ENCODE measurements at regions not wholly inside any gene's neighbourhood (a gene's known extent, or its start where the extent isn't known, plus 50 kb on each side); places are given as distances from the start of the nearest gene placed in this dataset.
A peak's percentile ranks its signal among the peaks of the same experiment; 100 is the strongest.

DNA sequence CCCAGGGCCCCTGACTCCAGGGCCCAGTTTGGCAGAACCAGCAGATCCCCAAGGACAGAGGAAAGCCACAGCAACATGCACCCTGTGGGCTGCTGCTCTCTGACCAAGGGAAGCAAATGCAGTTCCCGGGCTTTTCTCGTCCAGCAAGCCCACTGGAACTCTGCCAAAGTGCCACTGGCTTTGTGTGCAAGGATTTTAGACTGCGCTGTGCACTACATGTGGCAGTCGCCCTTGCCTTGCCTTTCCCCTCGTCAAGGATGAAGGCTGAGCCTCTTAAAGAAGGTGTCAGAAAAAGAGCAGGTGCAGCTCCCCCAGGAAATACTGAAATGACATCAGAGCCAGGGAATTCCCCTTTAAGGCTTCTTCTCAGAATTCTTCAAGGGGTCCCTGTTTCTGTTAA is 199.2 kb downstream of the TFCP2L1 start:
- DNase-seq, result no peak

DNA sequence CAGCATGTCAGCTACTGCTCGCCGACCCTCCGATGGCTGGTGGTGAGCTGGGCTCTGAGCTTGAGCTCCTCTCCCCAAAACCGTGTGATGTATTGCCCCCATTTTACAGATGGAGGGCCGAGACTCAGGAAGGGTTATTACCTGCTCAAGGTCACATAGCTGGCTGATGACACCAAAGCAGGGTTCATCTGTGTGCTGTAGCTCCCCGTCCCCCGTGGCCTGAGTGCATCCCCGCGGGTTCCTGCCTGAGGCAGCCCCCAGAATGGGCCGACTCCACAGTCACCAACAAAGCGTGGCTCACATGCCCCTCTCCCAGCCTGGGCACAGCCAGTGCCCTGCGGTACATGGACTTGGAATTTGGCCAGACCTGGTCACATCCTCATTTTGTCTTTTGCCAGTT is 198.6 kb downstream of the TFCP2L1 start:
- no peak for DNase-seq

DNA sequence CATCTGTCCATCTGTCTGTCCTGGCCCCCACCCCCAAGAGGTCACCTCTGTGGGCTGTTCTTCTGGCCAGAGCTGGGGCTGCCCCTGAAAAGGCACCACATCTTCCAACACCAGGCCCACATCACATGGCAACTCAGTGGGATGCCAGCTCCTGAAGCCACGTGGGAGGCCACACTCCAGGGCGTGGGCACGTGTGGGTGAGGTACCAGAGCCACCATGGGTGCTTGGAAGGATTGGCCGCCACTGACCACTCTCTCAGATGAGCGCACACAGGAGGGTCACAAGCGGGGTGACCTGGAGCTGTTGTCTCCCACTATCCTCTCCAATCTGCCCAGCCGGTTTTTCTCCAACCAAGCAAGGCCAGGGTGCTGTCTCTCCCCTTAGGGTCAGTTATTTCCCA is 197.9 kb downstream of the TFCP2L1 start:
- no peak for DNase-seq

DNA sequence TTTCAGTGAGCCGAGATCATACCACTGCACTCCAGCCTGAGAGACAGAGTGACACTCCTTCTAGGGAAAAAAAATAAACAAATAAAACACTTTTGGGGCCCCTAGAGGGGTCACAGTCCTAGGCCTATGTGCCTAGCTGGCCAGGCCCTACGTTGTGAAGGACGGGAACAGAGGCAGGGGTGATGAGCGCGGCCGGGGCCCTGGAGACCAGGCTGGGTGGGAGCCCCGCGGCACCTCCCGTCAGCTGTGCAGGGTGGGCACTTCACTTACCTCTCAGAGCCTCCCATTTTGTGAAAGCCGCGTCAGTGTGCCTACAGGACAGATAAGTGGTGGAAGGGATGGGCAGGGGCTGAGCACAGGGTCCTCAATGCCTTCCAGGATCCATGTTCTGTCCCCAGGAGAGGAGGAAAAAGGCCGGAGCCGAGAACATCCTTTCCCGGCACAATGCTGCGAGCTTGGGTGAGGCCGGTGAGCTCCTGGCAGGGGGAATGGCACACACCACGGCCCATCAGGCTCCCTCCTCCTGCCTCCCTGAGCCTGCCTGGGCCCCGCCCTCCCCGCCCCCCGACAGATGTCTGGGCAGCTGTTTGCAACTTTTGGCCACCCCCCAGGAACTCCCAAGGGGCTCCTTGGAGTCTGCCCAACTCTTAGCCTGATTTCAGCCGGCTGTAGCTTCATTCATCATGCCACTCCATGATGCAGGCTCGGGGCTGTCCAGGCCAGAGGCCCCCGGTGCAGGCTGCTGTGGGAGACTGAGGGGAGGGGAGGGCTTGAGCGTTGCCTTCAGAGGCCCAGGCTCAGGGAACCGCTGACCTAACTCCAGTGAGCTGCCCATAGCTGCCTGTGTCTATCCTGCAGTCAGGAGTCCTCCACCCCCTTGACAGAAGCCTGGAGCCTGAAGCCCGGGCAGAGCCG is 196.5 kb downstream of the TFCP2L1 start:
- peak; percentile 64 for DNase-seq

DNA sequence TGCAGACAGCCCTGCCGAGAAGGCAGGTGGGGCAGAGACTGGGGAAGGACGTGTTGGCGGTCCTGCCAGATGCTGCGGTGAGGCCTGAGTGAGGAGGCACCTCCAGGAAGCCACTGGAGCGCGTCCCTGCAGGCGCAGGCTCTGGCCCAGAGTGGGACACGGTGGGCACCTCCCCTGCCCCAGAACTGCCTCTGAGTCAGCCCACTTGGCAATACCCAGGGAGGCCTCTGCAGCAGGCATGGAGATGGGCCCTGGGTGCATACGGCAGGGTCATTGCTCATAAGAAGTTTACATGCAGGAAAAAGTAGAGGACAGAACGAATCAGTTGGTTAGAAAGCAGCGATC is 195.9 kb downstream of the TFCP2L1 start:
- no peak for DNase-seq

DNA sequence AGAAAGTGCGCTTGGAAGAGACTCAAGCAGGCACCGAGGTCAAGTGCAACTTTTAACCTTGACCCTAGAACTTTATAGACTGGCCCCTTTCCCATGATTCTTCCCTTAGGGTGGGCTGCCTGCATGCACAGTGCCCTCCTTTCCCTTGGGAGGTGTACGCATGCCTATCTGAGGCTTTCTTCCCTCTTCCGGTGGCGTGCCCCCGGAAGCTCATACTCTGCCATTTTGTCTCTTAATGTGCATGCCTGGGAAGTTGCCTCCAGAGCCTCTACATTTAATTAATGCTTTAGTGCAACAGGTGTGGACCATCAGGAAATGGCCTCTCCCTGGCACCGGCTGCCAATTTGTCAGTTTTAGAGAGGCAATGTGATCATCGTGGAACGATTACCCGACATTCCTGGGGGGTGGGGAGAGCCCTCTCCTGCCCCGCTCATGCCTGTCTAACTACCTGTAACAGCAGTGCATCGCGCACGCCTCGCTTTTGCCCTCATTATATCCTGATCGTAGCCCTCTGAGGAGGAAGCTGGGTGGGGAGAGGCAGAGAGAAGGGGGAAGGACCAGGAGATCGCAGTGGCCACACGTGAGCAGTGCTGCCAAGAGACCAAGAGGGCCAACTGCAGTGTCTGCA is 194.8 kb downstream of the TFCP2L1 start:
- no peak for DNase-seq

DNA sequence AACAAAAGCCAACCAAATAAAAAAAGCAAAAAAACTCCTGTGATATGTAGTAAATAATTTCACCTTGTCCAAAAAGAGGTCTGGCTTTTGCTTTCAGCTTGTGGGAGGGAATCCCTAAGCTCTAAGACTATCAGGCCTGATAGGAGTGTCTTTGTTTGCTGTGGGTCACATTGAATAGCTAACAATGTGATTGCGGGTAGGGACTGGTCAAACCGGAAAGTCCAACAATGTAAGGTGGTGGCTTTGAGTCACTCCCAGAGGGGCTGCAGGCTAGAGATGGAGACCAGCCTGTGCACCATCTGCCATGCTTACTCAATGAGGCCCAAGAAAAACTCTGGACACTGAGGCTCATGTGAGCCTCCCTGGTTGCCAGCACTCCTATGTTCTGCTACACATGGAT is 192.9 kb downstream of the TFCP2L1 start:
- no peak for DNase-seq

DNA sequence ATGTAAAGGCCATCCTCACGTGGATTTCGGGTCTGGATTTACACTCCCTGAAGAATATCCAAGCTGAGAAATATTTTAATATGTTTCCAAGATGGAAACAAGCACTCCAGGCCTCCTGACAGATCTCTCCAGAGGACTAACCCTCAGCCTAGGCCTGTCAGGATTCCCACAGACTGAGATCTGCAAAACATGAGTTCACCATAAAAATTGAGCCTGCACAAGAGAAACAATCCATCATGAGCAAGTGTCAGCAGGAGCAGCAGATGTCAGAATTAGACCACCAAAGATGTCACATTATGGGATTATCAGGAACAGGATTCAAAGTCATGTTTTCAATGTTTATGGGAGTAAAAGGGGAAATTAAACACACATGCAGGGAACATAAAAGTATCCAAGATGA is 191.3 kb downstream of the TFCP2L1 start:
- no peak for DNase-seq

DNA sequence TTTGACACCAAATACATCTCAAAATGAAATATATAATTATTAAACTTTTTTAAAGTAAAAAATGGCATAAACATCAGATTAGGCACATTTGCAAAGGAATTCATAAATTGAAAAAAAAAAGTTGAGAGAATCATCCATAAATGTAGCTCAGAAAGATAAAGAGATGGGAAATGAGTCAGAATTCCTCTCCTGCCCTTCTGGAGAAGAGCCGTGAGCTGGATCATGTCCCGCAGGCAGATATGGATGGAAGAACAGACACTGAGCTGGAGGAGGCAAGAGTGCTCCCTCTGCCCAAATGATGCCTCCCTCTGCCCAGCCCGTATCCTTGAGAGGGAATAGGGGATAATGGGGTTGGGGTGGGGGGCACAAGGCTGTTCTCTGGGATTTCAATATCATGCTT is 190.9 kb downstream of the TFCP2L1 start:
- DNase-seq, result no peak

DNA sequence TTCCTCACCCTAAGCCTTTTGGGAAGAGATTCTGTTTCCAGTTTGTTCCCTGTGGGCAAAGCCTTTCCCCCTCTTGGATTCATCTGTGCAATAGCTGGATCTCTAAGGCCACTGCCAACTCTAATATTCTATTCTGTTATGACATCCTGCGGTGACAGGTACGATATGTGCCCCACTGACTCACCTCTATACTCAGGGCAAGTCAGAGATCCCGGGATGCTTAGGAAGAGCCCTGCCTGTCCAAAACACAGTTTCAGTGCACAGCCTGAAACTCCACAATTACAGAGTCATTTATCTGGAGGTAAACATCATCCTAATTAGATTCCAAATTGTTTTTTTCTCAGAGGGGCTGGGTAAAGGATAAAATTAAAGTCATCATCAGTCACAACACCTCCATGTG is 190.2 kb downstream of the TFCP2L1 start:
- no peak for DNase-seq

DNA sequence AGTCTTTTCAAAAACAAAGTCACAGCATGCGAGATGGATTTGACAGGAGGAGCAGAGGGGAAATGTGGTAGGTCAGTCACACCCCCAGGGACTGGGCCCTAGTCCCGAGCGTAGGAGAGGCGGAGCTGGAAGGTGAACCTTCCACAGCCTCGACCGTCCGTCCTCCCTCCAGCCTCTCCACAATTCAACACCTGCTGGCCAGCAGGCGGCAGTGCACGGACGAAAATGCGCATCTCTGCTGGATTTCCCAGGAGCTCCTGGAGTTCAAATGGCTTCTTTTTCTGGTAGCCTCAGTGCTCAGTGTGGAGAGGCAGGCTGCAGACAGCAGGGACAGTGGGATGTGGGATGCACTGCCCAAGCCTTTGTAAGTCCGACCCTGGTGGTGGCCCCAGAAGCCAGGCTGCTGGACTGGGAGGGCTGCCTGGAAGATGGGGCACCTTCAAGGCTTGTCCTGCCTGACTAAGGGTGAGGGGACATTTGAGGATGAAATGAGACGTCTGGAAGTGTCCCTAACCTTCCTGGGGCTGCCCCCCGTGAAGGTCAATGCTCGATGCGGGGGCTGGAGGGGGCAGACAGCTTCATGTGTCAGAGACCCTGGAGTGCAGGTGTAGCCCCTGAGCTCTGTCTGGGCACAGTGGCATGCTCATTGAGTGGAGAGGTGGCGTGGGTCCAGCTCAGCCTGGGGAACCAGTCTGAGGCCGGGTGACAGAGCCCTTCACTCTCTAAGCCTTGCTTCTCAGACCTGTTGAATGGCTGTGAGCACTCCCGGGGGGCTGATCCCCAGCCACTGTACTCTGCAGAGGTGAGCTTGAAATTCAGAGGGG is 189.5 kb downstream of the TFCP2L1 start:
- DNase-seq, result no peak

DNA sequence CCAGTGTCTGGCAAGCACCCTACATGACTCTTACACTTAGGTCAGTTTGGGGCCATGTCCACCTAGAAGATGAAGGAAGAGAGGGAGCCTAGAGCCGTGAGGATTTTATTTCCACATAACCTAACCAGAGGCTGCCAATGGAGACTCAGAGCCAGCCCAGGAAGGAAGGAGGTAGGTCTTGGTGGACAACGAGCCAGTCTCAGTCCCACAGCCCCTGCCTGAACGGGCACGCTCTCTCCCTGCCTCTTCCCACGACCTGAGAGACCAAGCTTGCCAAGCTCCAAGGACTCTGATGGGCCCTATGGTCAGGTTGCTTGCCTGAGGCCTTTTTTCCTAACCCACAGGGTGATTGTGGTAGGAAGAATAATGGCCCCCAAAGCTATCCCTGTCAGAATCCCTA is 188.4 kb downstream of the TFCP2L1 start:
- DNase-seq, result no peak

DNA sequence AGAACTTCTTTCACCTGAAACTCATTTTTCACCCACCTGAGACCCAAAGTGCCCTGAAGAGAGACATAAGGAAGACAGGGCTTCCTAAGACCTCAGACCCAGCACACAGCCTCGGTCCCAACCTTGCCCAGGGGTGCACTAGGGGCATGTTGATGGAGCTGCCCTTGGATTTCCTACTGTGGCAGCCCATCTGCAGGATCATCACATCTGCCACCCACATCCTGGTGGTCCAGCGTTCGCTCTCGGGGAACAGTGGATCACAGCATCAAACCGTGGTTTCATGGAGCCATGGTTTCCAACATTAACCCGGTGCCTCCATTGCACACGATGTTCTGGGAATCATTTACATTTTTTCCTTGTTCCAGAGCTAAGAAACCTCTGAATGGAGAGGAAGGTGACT is 186.4 kb downstream of the TFCP2L1 start:
- DNase-seq, result no peak

DNA sequence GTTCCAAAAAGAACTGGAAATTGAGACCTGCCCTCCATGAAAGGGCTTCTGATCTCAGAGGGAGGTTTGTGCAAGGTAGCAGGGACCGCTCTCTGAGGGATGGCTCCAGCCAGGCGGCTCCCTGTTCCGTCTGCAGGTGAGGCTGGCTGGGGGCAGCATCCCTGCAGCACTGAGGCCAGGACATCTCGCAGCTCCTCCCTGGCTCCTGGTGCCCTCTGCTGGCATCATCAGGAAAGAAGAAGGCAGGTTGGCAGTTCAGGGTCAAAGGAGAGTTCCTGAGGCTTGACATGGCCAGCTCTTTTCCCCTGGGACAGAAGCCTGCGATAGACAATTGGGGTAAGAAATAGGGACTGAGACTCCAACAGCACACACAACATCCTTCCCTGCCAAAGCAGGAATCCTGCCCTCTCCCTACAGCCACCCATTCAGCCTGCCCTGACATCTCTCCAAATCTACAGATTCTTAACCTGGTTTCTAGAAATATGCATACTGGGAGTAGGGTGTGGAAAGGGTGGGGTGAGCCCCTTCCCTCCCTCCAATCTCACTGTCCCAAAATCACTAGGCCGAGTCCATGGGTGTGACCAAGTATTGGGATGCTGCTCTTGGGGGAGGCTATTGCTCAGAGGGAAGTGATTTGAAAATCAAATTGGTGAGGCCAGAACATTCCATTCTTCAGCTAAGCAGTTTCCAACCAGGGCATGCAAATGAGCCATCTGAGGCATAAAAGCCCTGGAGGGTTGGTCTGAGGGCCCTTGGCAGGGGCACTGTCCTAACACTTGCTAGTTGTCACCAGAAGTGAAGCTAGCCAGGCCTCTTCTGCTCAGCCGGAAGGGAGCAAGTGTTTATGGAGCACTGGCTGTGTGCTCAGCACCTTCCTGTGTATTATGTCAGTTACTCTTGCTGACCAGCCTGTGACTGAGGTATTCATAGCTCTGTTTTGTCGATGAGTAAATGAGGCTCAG is 185.4 kb downstream of the TFCP2L1 start:
- DNase-seq, result no peak

DNA sequence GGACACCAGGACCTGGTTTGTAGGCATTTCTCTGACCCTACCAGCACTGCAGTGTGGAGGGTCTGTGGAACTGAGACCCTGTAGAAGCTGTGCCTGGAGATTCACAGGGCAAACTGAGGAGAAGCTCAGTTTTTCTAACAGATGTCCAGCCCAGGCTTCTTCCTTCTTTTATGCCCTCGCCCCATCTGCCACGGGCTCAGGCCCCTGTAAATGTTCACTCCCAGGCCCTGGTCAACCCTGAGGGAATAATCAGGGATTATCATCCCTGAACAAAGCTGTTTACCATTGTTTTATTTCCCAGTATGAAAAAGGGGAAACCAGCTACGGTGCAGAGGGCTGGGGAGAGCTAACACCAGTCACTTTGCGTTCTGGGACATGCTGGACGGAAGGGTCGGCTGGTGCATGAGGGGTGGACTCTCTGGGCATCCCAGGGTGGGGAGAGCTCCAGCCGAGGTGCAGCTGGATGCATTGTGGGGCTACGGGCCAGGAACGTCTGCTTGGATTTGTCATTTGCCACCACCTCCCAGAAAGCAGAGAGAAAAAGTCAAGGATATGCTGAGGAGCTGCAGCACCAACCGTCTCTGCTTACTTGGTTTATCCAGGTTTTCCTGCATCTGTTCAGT is 183.8 kb downstream of the TFCP2L1 start:
- no peak for DNase-seq

DNA sequence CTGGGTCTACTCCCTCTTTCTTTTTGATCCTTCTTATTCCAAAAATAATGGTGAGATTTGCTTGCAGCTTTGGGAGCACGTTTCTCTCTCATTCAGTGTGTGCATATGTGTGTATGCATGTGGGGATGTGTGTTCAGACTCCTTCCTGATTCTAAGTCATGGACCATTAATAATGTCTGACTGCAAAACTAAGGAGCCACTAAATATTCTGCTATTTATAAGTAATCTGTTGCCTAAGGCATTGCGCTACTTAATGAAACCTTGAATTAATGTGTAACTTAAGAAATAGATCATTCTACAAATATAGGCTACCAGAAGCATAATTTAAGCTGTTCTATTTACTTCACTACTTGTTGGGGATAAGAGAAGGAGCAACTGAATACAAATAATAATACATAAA is 182.1 kb downstream of the TFCP2L1 start:
- DNase-seq, result no peak

DNA sequence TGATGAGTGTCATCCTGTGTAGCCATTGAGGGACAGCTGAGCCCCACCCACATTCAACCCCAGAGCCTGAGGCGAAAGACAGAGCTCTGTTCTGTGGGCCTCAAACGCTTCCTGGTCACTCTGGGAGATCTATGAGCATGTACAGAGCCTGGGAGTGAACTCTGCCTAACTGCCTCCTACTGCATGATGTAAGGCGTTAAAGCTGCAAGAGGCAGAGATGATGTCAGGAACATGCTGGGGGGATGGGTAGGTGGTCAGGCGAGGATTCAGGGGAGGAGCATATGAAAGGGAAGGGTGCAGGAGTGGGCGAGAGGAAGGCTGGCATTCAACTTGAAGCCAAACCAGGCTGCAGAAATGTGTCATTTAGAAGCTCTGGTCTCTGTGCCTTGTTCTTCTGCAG is 181.0 kb downstream of the TFCP2L1 start:
- DNase-seq, result no peak

DNA sequence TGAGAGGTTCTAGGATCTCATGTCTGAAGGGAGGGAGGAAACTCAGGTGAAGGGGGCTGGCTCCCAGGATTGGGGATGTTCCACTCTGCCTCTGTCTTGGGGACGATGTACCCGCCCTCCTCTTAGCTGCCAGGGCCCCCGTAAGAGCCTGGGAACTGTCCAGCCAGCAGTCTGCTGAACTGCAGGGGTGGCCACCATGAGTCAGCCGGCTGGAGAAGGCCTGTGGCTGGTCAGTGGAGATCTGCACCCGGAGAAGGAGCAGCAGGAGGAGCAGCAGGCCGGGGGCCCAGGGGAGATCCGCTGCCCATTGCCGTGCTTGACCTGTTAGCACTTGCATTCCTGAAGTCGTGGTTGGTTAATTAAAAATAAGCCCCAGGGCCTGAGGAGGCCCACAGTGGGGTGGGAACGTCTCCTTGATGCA is 180.3 kb downstream of the TFCP2L1 start:
- DNase-seq, result no peak

DNA sequence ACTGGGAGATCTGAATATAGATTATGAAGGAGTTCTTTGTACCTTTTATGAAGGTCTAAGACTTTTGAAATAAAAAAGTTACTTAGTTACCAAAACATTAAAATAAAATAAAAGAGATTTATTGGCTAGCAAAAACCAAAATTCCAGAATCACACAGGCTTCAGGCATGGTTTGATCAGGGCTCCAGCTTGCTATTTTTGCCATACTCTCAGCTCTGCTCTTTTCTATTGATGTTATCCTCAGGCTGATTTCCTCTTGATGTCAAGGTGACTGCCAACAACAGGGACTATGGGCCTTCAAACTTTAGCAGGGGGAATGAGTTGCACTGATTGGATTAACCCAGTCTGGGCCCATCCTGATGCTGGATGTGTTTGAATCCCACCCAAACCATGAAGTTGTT is 174.1 kb downstream of the TFCP2L1 start:
- no peak for DNase-seq

DNA sequence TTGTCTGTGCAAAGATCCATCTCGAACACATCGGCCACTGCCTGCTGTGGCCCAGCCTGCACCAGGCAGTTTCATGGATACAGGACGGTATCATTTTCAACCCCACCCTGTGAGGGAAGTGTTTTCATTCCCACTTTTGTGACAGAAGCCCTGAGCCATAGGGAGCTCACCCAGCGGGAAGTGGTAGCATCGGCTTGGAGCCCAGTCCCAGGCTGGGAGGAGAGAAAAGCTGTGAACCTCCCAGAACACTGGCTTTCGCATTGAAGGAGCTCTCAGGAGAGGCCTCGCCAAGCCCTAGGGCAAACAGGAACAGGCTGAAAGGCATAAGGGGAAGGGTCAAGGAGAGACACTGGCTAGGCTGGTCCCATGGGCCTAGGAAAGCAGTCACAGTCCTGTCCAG is 166.1 kb downstream of the TFCP2L1 start:
- no peak for DNase-seq

DNA sequence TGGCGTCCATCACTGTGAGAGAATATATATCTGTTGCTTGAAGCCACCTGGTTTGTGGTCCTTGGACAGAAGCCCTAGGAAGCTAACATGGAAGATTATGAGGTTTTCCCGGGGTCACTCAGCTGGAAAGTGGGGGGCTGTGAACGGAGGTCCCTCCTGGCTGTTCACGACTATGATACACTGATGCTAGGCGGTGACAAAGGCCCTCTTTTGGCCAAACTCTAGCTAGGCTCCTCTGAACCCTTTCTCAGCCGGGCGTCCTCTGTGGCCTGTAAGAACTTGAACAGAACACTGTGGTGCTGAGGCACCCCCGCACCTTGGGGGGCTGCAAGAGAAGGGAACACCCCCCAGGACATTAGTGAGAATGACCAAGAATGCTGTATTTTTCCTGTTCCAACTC is 164.6 kb downstream of the TFCP2L1 start:
- no peak for DNase-seq

DNA sequence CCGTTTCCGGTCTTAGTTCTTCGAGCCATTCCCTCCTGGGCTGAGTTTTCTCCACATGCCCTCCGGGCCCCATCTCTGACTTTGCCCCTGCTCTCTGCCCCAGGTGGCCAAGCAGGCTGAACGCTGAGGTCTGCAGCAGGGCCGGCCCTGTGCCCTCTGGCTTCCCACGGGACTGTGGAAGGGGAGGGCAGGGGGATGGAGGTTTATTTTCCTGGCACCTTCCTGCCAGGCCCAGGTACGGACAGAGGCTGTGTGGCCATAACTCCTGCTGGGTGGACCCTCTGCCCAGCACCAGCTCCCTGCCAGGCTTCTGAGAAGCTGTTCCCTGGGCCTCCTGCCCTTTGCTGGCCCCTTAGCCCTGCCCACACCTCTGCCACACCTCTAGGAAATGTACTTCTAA is 164.0 kb downstream of the TFCP2L1 start:
- DNase-seq, result no peak
